ENCODE measurements at regions not wholly inside any gene's neighbourhood (a gene's known extent, or its start where the extent isn't known, plus 50 kb on each side); places are given as distances from the start of the nearest gene placed in this dataset.

DNA sequence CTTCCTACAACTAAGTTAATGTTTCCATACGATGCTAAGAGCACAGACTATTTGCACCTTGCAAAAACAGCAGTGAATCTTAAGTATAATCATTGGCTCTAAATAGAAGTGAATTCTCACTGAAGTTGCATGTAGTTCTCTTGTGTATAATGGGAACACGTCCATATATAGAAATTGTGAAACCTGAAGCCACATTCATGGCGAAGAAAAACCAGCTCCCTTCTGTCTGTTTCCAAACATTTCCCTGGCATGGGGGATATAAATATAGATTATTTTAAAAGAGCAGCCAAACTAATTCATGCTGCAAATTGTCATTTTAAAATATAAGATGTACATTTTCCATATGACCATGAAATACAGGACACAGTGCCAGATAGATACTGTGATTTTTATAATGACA lies 71.1 kb downstream of the TRAM1L1 start:
- Histone ChIP-seq H3K4me3 (ENCODE audit: low read length) (no peak overlapping the region), H3K27me3 (ENCODE audit: low read length) (no peaks in the 10 kb centered on the region), H3K36me3 (ENCODE audit: low read depth, low read length) (no peaks in the 10 kb centered on the region), H3K4me1 (ENCODE audit: insufficient read depth, low read length) (no peaks in the 10 kb centered on the region), H3K79me2 (ENCODE audit: low read length) (no peaks in the 10 kb centered on the region), H3K9me2 (replicated peaks; ENCODE audit: low read length) (no peaks in the 10 kb centered on the region), H3K9me3 (ENCODE audit: low read length) (no peaks in the 10 kb centered on the region), H3K27ac (ENCODE audit: low read length) (no peak overlapping the region), H4K20me1 (ENCODE audit: low read length) (no peaks in the 10 kb centered on the region), H2AFZ (ENCODE audit: low read length) (no peak overlapping the region), H3K4me2 (ENCODE audit: low read length) (no peak overlapping the region), H3F3A (ENCODE audit: low read length, unreplicated experiment) (no peaks in the 10 kb centered on the region), H3K9ac (ENCODE audit: low read length) (no peak overlapping the region)
- ChIA-PET CTCF (no interaction called here), POLR2A (ENCODE audit: unreplicated experiment) (no interaction called here)
- ATAC-seq (no peak), DNase-seq (no peak)
- intact Hi-C loops (cut with micrococcal nuclease), result no loop called here
- no TSS peak for BruUV-seq (replicated peaks)
- TF ChIP-seq EZH2phosphoT487 (IDR thresholded peaks at IDR 0.05; ENCODE audit: borderline replicate concordance, low read length) (no peak), CTCF (conservative IDR thresholded peaks at IDR 0.05; ENCODE audit: low read depth, low read length) (no peak), EZH2 (IDR thresholded peaks at IDR 0.05; ENCODE audit: low read length, unreplicated experiment) (no peak)

DNA sequence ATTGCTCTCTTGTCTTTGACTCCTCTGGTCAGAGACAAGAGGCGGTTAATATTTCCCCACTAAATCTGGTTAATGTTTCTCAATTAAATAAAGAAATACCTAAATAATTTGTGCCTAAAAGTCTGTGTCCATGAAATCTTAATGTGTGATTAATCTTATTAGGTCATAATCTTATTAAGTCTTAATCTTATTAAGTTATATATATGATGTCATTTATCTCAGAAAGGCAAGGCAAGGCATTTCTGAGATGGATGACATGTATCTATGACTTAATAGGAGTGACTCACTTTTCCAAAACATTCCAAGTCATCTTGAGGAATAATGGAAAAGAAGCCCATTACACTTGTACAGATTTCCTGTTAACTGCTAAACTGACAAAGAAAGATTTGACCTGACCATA lies 74.7 kb downstream of the TRAM1L1 start:
- DNase-seq (no peak), ATAC-seq (no peak)
- Histone ChIP-seq H3K9me3 (ENCODE audit: low read length) (no peaks in the 10 kb centered on the region), H3K27me3 (ENCODE audit: low read length) (no peaks in the 10 kb centered on the region), H3K79me2 (ENCODE audit: low read length) (no peaks in the 10 kb centered on the region), H3K9me2 (replicated peaks; ENCODE audit: low read length) (no peaks in the 10 kb centered on the region), H3F3A (ENCODE audit: low read length, unreplicated experiment) (no peaks in the 10 kb centered on the region), H4K20me1 (ENCODE audit: low read length) (no peaks in the 10 kb centered on the region), H3K4me2 (ENCODE audit: low read length) (no peak overlapping the region), H3K4me3 (ENCODE audit: low read length) (no peak overlapping the region), H2AFZ (ENCODE audit: low read length) (no peak overlapping the region), H3K4me1 (ENCODE audit: insufficient read depth, low read length) (no peaks in the 10 kb centered on the region), H3K27ac (ENCODE audit: low read length) (no peak overlapping the region), H3K9ac (ENCODE audit: low read length) (no peak overlapping the region), H3K36me3 (ENCODE audit: low read depth, low read length) (no peaks in the 10 kb centered on the region)
- ChIA-PET CTCF (no interaction called here), POLR2A (ENCODE audit: unreplicated experiment) (no interaction called here)
- BruUV-seq (replicated peaks), result no TSS peak
- intact Hi-C loops (cut with micrococcal nuclease), result no loop called here
- no peak for TF ChIP-seq CTCF (conservative IDR thresholded peaks at IDR 0.05; ENCODE audit: low read depth, low read length)
- TF ChIP-seq EZH2phosphoT487 (IDR thresholded peaks at IDR 0.05; ENCODE audit: borderline replicate concordance, low read length), result no peak
- TF ChIP-seq EZH2 (IDR thresholded peaks at IDR 0.05; ENCODE audit: low read length, unreplicated experiment), result no peak

GRCh38 chr4:117001077-117001476 lies 84.3 kb downstream of the TRAM1L1 start:
- Histone ChIP-seq H3K4me3 (ENCODE audit: low read length) (no peak overlapping the region), H3K4me2 (ENCODE audit: low read length) (no peak overlapping the region), H3K79me2 (ENCODE audit: low read length) (no peaks in the 10 kb centered on the region), H3K9me2 (replicated peaks; ENCODE audit: low read length) (no peaks in the 10 kb centered on the region), H3K36me3 (ENCODE audit: low read depth, low read length) (no peaks in the 10 kb centered on the region), H2AFZ (ENCODE audit: low read length) (no peak overlapping the region), H3K9ac (ENCODE audit: low read length) (no peak overlapping the region), H3K9me3 (ENCODE audit: low read length) (no peaks in the 10 kb centered on the region), H3K27me3 (ENCODE audit: low read length) (no peaks in the 10 kb centered on the region), H4K20me1 (ENCODE audit: low read length) (no peaks in the 10 kb centered on the region), H3K27ac (ENCODE audit: low read length) (no peak overlapping the region), H3K4me1 (ENCODE audit: insufficient read depth, low read length) (no peaks in the 10 kb centered on the region), H3F3A (ENCODE audit: low read length, unreplicated experiment) (no peaks in the 10 kb centered on the region)
- ATAC-seq, result no peak
- POLR2A ChIA-PET (ENCODE audit: unreplicated experiment), result no interaction called here
- CTCF ChIA-PET, result no interaction called here
- no TSS peak for BruUV-seq (replicated peaks)
- intact Hi-C loops (cut with micrococcal nuclease), result no loop called here
- no peak for TF ChIP-seq EZH2 (IDR thresholded peaks at IDR 0.05; ENCODE audit: low read length, unreplicated experiment)
- TF ChIP-seq CTCF (conservative IDR thresholded peaks at IDR 0.05; ENCODE audit: low read depth, low read length), result no peak
- TF ChIP-seq EZH2phosphoT487 (IDR thresholded peaks at IDR 0.05; ENCODE audit: borderline replicate concordance, low read length), result no peak
- no peak for DNase-seq

All from PC-3 (cell line).